C4-2B (cell line): ENCODE measurements at regions not wholly inside any gene's neighbourhood (a gene's known extent, or its start where the extent isn't known, plus 50 kb on each side); places are given as distances from the start of the nearest gene placed in this dataset.
"Not testable (repeated sequence)": the region's sequence is repeated elsewhere in the genome, so short reads cannot be mapped to it uniquely, and the experiment has no call there.

Experiments
- H3K27ac ChIP-seq: fragments of 450-650 bp; 2 replicates; pipeline ENCODE4 v1.5.1; 2017
- CTCF ChIP-seq: fragments of 450-650 bp; conservative IDR thresholded peaks from 2 replicates; pipeline ENCODE4 v1.5.1; 2017; ENCODE audit warnings: mild to moderate bottlenecking
- ZFX ChIP-seq: fragments of 450-650 bp; IDR thresholded peaks from 2 replicates; pipeline ENCODE4 v1.6.1; 2017

- H3K27ac ChIP-seq: no peak overlapping the region
- no peak for TF ChIP-seq CTCF
- TF ChIP-seq ZFX: no peak
These were observed 110.0 kb upstream of the DLG1 start for GRCh38 chr3:197408177-197408957.

- no peak overlapping the region for H3K27ac ChIP-seq
- TF ChIP-seq CTCF (no peak), ZFX (no peak)
These were observed 109.1 kb upstream of the DLG1 start for GRCh38 chr3:197407526-197407925.

- TF ChIP-seq ZFX: no peak
- TF ChIP-seq CTCF: no peak
- no peak overlapping the region for H3K27ac ChIP-seq
These were observed 108.6 kb upstream of the DLG1 start for GRCh38 chr3:197407053-197407452.

- TF ChIP-seq ZFX (no peak), CTCF (no peak)
- H3K27ac ChIP-seq: no peak overlapping the region
These were observed 107.9 kb upstream of the DLG1 start for GRCh38 chr3:197406266-197406665.

GRCh38 chr3:197404754-197405153 lies 106.3 kb upstream of the DLG1 start:
- TF ChIP-seq CTCF (no peak), ZFX (no peak)
- no peak overlapping the region for H3K27ac ChIP-seq

- no peak for TF ChIP-seq ZFX
- no peak for TF ChIP-seq CTCF
- H3K27ac ChIP-seq: no peak overlapping the region
These were observed 105.6 kb upstream of the DLG1 start for GRCh38 chr3:197404030-197404429.

GRCh38 chr3:197402401-197402800 lies 104.0 kb upstream of the DLG1 start:
- H3K27ac ChIP-seq: not testable (repeated sequence)

GRCh38 chr3:197399486-197399885 lies 101.1 kb upstream of the DLG1 start:
- no peak overlapping the region for H3K27ac ChIP-seq
- no peak for TF ChIP-seq CTCF
- no peak for TF ChIP-seq ZFX
